Lower leg skin (tissue), 4 donors: ENCODE measurements at regions not wholly inside any gene's neighbourhood (a gene's known extent, or its start where the extent isn't known, plus 50 kb on each side); places are given as distances from the start of the nearest gene placed in this dataset.

Source experiments
- DNase-seq, 2 donors: peaks; one replicate each; pipeline ENCODE4 v3.0.0-alpha.2; 2019; ENCODE audit warnings: low spot score in 2 of 2
- H3K4me3 ChIP-seq: fragments of 200-600 bp; sonication (generic); 2 replicates; pipeline ENCODE4 v1.5.1; 2017; ENCODE audit warnings: mild to moderate bottlenecking, low read depth; ENCODE audit not compliant: poor library complexity, severe bottlenecking
- CTCF ChIP-seq, 3 donors: fragments of 450-650 bp; IDR thresholded peaks; one replicate each; pipeline ENCODE4 v1.5.1; 2016; ENCODE audit warnings: antibody characterized with exemption in 3 of 3, mild to moderate bottlenecking in 3 of 3, moderate library complexity in 2 of 3
- WGBS, 2 donors: methylation state at CpG; one replicate each; pipeline ENCODE4 v1.1.5; 2018; 5-methylcytosine and 5-hydroxymethylcytosine counted together
- intact Hi-C: fragments of 100-400 bp; cut with DNase I; formaldehyde crosslinking; loops from one replicate; pipeline ENCODE4 v1.15.0; 2023; ENCODE audit warnings: low total_unique reads

- 68 to 74% methylated on average over 12 to 17 of the region's 17 CpGs for WGBS, 2 donors
- no peak for DNase-seq
- TF ChIP-seq CTCF (IDR thresholded peaks at IDR 0.05) = no peak
- H3K4me3 ChIP-seq = no peak overlapping the region
- intact Hi-C loops = no loop called here
These were observed 50.1 kb upstream of the SMOC2 start for GRCh38 chr6:168390749-168391420.
